ENCODE measurements at regions not wholly inside any gene's neighbourhood (a gene's known extent, or its start where the extent isn't known, plus 50 kb on each side); places are given as distances from the start of the nearest gene placed in this dataset.

DNA sequence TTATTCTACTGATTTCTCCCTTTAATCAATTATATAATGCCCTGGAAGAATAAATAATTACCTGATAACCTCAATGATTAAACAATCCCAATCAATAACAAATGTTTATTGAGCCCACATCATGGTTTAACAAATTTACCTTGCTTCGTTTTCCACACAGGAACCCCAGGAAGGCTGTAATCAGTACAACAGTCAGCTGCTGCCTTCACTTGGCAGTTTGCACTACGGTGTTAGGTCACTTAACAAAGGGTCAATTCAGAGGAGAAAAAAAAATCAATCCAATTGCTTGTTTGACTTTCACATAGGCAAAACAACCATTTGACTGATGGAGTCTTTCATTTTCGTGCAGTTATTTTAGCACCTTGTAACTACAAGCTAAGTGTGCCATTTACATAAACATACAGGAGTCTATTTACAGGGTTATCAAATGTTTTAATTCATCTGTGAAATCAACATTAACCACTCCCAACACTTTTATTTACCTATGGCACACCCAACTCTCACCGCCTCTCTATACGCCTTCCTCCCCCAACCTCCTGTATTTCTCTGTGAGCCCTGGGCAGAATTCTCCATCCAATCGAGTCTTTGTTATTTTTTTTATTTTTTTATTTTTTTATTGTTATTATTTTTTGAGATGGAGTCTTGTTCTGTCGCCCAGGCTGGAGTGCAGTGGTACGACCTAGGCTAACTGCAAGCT is 140.4 kb upstream of the TAB2 start:
- FAIRE-seq (no peak), DNase-seq (ENCODE audit: extremely low spot score, insufficient read length, low read depth) (no peak)

DNA sequence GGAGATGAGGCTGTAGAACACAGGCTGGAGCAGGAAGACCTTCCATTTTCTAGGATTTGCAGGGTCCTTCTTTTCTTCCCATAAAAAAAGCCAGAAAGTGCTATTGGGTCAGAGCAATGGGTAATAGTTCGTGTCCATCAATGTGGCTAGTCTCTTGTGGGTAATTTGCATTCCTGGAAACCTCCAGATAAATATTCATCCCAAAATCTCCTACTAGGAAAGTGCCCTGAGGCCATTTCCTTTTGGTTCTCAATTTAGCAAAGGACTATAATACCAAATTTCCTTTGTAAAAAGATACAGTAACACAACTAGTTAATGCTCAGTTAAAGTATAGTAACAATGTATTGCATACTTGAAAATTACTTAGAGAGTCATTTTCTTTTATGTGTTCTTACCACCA is 138.1 kb upstream of the TAB2 start:
- DNase-seq (ENCODE audit: extremely low spot score, insufficient read length, low read depth) (no peak), FAIRE-seq (no peak)

- FAIRE-seq, result no peak
- no peak for DNase-seq (ENCODE audit: extremely low spot score, insufficient read length, low read depth)
Observed at GRCh38 chr6:149181304-149181703, 136.2 kb upstream of the TAB2 start.

GRCh38 chr6:149182262-149182661 is 135.2 kb upstream of the TAB2 start:
- DNase-seq (ENCODE audit: extremely low spot score, insufficient read length, low read depth), result no peak
- no peak for FAIRE-seq

DNA sequence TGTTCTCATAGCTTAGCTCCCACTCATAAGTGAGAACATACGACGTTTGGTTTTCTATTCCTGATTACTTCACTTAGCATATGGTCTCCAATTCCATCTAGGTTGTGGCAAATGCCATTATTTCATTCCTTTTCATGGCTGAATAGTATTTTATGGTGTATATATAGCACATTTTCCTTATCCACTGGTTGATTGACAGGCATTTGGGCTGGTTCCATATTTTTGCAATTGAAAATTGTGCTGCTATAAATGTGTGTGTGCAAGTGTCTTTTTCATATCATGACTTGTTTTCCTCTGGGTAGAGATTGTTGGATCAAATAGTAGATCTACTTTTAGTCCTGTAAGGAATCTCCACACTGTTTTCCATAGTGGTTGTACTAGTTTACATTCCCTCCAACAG is 133.0 kb upstream of the TAB2 start:
- FAIRE-seq (no peak), DNase-seq (ENCODE audit: extremely low spot score, insufficient read length, low read depth) (no peak)

GRCh38 chr6:149185799-149186357 is 131.6 kb upstream of the TAB2 start:
- no peak for FAIRE-seq
- DNase-seq (ENCODE audit: extremely low spot score, insufficient read length, low read depth), result no peak

- FAIRE-seq, result no peak
- no peak for DNase-seq (ENCODE audit: extremely low spot score, insufficient read length, low read depth)
Observed at GRCh38 chr6:149186873-149187272, 130.6 kb upstream of the TAB2 start.

DNA sequence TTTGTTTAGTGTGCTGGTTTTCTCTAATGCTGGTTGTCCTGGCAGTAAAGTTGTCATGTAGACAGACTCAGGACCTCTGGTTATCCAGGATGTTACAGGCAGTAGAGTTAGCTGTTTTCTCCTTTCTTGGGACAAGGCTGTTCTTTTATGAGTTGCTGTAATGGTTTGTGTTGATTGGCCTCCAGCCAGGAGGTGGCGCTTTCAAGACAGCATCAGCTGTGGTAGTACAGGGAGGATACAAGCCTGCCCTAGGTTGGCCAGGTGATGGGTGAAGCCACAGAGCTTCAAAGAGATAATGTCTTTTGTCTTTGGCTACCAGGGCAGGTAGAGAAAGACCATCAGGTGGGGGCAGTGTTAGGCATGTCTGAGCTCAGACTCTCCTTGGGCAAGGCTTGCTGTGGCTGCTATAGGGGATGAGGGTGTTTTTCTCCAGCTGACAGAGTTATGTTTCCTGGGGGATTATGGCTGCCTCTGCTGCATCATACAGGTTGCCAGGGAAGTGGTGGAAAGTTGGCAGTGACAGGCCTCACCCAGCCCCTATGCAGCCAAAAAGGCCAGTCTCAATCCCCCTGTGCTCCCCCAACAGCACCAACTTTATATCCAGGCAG is 127.2 kb upstream of the TAB2 start:
- no peak for DNase-seq (ENCODE audit: extremely low spot score, insufficient read length, low read depth)
- peak; percentile 89 for FAIRE-seq

DNA sequence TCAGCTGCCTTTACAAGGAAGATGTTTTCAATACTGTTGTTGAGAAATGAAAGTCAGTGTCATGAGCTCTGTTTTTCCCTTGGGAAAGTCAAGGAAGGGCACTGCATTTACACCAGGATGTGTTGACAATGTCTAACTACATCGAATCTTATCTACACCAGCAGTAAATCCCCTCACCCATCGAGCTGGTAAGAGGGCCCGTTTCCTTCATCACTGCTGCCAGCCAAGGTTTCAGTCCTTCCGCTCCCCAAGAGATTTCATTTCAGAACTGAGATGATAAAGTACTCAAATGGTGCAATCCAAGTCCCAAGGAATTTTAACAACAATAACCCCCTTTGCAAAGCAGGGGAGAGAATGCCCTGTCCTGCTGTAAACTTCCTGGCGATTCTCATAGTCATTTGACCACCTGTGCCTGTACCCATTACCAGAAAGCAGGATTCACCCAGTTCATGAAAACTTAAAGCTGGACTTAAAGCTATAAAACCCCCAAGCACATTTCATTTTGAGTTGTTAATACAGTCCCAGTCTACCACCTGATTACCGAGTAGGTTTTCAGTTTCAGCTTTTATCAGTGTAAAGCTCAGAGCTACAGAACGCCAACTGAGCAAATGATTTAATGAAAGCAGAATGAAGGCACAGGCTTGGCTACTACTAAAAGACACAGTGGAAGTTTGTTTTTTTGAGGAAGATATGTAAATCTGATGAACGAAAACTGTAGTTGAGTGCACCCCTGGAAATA is 122.5 kb upstream of the TAB2 start:
- DNase-seq (ENCODE audit: extremely low spot score, insufficient read length, low read depth) (no peak), FAIRE-seq (peak; percentile 59)

- no peak for FAIRE-seq
- no peak for DNase-seq (ENCODE audit: extremely low spot score, insufficient read length, low read depth)
Observed at GRCh38 chr6:149196091-149196490, 121.4 kb upstream of the TAB2 start.

DNA sequence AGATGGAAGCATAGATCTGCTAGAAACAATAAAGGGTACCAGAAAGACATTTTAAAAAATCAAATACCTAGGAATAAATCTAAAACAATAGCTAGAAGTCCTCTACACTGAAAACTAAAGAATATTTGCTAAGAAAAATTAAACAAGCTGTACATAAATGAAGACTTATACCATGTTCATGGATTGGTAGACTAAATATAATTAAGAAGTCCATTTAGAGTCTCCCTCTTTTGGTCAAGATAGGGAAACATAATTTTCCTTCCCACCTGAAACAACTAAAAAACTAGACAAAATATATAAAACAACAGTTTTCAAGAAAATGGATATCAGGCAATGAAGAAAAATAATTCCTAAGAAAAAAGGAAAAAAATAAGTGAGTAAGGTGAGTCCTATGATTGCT is 120.0 kb upstream of the TAB2 start:
- FAIRE-seq (peak; percentile 51), DNase-seq (ENCODE audit: extremely low spot score, insufficient read length, low read depth) (no peak)

GRCh38 chr6:149198265-149198664 is 119.2 kb upstream of the TAB2 start:
- peak; percentile 12 for FAIRE-seq

GRCh38 chr6:149200282-149200945 is 117.1 kb upstream of the TAB2 start:
- FAIRE-seq (no peak), DNase-seq (ENCODE audit: extremely low spot score, insufficient read length, low read depth) (no peak)

More at GRCh38 chr6:149198265-149198664, 119.2 kb upstream of the TAB2 start:
- DNase-seq (ENCODE audit: extremely low spot score, insufficient read length, low read depth), result no peak

DNA sequence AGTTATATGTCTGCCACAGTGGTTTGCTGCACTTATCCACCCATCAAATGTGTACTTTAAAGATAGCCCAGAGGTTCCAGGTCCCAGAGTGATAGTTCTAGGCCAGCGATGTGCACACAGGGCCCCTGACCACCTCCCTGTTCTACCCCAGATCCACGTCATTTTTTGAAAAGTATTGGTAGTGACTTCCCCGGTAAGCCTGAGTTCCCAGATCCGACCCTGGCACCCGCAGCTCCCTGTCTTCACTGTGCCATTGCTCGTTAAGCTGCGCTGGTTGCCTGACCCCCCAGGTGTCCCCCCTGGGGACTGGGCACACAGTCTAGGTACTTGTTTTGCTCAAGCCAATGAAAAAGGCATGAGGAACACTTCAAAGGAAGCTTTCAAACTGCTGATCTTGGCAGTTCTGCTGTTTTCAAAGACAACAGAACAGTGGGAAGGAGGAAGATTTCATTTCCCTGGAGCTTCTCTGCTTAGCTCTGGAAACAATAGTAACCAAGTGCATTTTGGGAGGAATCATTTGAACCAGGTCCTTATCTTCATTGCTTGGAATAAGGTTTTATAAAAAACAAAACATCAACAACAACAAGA is 116.3 kb upstream of the TAB2 start:
- DNase-seq (ENCODE audit: extremely low spot score, insufficient read length, low read depth) (no peak), FAIRE-seq (no peak)

DNA sequence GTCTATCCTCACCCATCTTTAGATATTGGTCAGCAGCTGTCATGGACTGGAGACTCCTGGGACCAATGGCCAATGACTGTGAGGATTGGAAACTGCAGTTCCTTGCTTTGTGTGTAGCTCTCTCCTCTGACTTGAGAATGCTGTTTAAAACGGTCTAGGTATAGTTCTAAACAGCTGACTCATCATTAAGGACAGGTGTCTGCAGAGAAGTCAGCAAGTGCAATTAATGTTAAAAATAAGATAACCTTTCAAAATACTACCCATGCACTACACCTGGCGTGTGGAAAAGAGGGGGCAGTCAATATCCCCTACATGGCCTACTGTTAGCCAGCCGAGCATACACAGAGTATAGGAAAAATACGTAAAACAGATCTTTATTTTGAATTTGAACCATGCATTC is 115.4 kb upstream of the TAB2 start:
- FAIRE-seq, result no peak
- no peak for DNase-seq (ENCODE audit: extremely low spot score, insufficient read length, low read depth)

DNA sequence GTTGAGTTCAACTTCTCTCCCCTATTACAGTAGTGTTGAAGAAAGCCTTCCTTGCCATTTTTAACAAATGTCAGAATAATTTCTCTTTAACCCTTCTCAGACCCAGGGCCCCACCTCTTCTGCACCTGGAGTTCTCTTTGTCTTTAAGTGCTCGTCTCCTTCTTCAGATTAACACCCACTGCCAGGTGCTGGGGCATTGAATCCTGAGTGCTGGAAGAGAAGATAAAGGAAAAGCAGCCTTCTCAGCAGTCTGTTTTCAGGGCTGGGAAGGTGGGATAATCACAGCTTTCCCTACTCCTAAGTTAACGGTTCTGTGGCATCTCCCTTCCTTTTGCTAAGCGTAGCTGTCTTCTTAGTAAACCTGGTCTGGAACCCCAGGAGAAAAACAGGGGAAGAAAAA is 114.6 kb upstream of the TAB2 start:
- DNase-seq (ENCODE audit: extremely low spot score, insufficient read length, low read depth), result no peak
- no peak for FAIRE-seq

- FAIRE-seq (no peak), DNase-seq (ENCODE audit: extremely low spot score, insufficient read length, low read depth) (no peak)
Observed at GRCh38 chr6:149203509-149203908, 114.0 kb upstream of the TAB2 start.

- DNase-seq (ENCODE audit: extremely low spot score, insufficient read length, low read depth), result no peak
- no peak for FAIRE-seq
Observed at GRCh38 chr6:149208134-149208601, 109.3 kb upstream of the TAB2 start.

GRCh38 chr6:149209871-149210775 is 107.4 kb upstream of the TAB2 start:
- FAIRE-seq, result peak; percentile 33
- DNase-seq (ENCODE audit: extremely low spot score, insufficient read length, low read depth), result no peak

Data from GM18507 (cell line).